ENCODE measurements at regions not wholly inside any gene's neighbourhood (a gene's known extent, or its start where the extent isn't known, plus 50 kb on each side); places are given as distances from the start of the nearest gene placed in this dataset.
"Not testable (repeated sequence)": the region's sequence is repeated elsewhere in the genome, so short reads cannot be mapped to it uniquely, and the experiment has no call there.

DNA sequence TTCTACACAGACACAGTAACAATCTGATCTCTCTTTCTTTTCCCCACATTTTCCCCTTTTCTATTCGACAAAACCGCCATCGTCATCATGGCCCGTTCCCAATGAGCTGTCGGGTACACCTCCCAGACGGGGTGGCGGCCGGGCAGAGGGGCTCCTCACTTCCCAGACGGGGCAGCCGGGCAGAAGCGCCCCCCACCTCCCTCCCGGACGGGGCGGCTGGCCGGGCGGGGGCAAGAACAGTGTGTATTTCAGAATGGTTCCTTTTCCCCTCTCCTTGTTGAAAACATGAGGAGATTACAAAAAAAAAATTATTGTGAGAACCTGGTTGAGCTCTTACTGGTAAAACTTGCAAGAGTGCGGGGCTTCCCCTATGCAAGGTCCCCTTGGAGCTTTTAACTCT, 178.0 kb upstream of the GALNT15 start:
- H3K4me1 ChIP-seq (ENCODE audit: control insufficient read depth in 2 of 2, insufficient read depth in 2 of 2, low read length in 2 of 2); POLR2A ChIA-PET; H3K27ac ChIP-seq (ENCODE audit: low read depth, low read length); H3K4me3 ChIP-seq (ENCODE audit: low read length); H3K36me3 ChIP-seq (ENCODE audit: control insufficient read depth in 2 of 3, insufficient read depth in 3 of 3, low read length in 3 of 3); H3K4me3 Mint-ChIP-seq; H3K4me1 Mint-ChIP-seq; CTCF ChIA-PET; H3K27me3 ChIP-seq (ENCODE audit: control insufficient read depth in 2 of 2, insufficient read depth in 2 of 2, low read length in 2 of 2); H3K9me3 ChIP-seq (ENCODE audit: control insufficient read depth in 2 of 3, low read length in 3 of 3); ATAC-seq; DNase-seq; H3K27ac Mint-ChIP-seq; intact Hi-C loops (cut with micrococcal nuclease): not testable (repeated sequence)
- Mint-ChIP-seq H3K9me3 (peaks cover 0 to 30% (median 10%) of the 10 kb centered on the region in 11 donors), H3K36me3 (peaks cover 0 to 13% (median 5%) of the 10 kb centered on the region in 5 donors), H3K27me3 (peaks cover 0 to 14% (median 3%) of the 10 kb centered on the region in 5 donors)

DNA sequence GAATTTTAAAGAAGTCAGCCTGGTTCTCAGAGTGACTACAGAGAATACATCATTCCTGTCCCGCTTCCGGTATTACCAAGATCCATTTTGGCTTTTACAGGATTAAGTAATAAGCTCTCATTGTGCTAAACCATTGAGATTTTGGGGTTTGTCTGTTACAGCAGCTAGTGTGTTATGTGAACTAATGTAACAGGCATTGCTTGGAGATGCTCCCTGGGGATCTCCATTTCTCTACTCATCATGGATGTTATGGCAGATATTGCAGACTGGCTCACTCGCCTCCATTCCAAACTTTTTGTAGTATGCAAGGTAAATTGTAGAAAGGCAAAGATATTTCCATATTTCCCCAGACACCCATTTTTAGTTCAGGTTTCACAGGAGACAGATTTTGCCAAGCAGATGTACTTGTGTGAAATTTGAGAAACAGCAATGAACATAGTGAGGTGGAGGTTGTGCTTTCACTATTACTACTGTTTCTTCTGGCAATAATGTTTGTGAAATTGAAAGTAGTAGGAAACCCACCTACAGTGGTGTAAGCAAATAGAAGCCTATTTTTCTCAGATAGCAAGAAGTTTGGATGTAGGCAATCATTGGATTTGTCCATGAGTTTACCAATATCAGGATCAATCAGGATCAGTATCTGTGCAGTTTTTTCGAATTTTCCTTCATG, 177.1 kb upstream of the GALNT15 start:
- H3K9me3 ChIP-seq (ENCODE audit: control insufficient read depth in 2 of 3, low read length in 3 of 3): no peaks in the 10 kb centered on the region
- no peaks in the 10 kb centered on the region for H3K27me3 ChIP-seq (ENCODE audit: control insufficient read depth in 2 of 2, insufficient read depth in 2 of 2, low read length in 2 of 2)
- Mint-ChIP-seq H3K36me3 (peaks cover 0 to 13% (median 5%) of the 10 kb centered on the region in 5 donors), H3K27ac (no peak overlapping the region), H3K4me3 (no peak overlapping the region), H3K4me1 (peaks cover 0 to 6% (median 0%) of the 10 kb centered on the region in 7 donors), H3K27me3 (peaks cover 0 to 12% (median 3%) of the 10 kb centered on the region in 5 donors), H3K9me3 (peaks cover 0 to 26% (median 10%) of the 10 kb centered on the region in 11 donors)
- no peak for ATAC-seq
- no peak overlapping the region for H3K27ac ChIP-seq (ENCODE audit: low read depth, low read length)
- H3K4me1 ChIP-seq (ENCODE audit: control insufficient read depth in 2 of 2, insufficient read depth in 2 of 2, low read length in 2 of 2): no peaks in the 10 kb centered on the region
- POLR2A ChIA-PET: no interaction called here
- H3K36me3 ChIP-seq (ENCODE audit: control insufficient read depth in 2 of 3, insufficient read depth in 3 of 3, low read length in 3 of 3): no peaks in the 10 kb centered on the region
- DNase-seq: no peak
- intact Hi-C loops (cut with micrococcal nuclease): no loop called here
- no peak overlapping the region for H3K4me3 ChIP-seq (ENCODE audit: low read length)
- CTCF ChIA-PET: no interaction called here

DNA sequence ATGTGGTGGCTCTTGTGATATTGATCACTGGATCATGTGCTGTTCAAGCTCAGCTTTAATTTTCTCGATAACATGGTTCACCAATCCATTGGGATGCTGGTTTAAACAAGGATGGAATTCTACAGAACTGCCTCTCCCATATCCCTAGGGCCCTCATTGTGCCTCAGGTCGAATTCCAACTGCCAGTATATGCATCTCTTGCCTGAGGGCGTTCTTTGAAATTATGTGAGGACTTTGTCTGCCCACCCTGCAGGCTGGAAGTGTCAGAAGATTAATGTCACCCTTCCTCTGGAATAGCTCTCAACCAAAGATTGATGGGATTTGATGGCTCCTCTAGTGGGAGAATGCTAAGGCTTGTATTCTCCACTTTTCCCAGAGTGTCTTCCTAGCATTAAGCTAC, 175.6 kb upstream of the GALNT15 start:
- Mint-ChIP-seq H3K4me1 (peaks cover 0 to 6% (median 0%) of the 10 kb centered on the region in 7 donors), H3K27ac (no peak overlapping the region), H3K4me3 (no peak overlapping the region), H3K36me3 (peaks cover 0 to 12% (median 5%) of the 10 kb centered on the region in 5 donors), H3K27me3 (peaks cover 0 to 16% (median 3%) of the 10 kb centered on the region in 5 donors), H3K9me3 (peaks cover 0 to 14% (median 7%) of the 10 kb centered on the region in 11 donors)
- DNase-seq (no peak), ATAC-seq (no peak)
- POLR2A ChIA-PET: no interaction called here
- intact Hi-C loops (cut with micrococcal nuclease): no loop called here
- Histone ChIP-seq H3K9me3 (ENCODE audit: control insufficient read depth in 2 of 3, low read length in 3 of 3) (no peaks in the 10 kb centered on the region), H3K27ac (ENCODE audit: low read depth, low read length) (no peak overlapping the region), H3K36me3 (ENCODE audit: control insufficient read depth in 2 of 3, insufficient read depth in 3 of 3, low read length in 3 of 3) (no peaks in the 10 kb centered on the region), H3K4me3 (ENCODE audit: low read length) (no peak overlapping the region), H3K27me3 (ENCODE audit: control insufficient read depth in 2 of 2, insufficient read depth in 2 of 2, low read length in 2 of 2) (no peaks in the 10 kb centered on the region), H3K4me1 (ENCODE audit: control insufficient read depth in 2 of 2, insufficient read depth in 2 of 2, low read length in 2 of 2) (no peaks in the 10 kb centered on the region)
- CTCF ChIA-PET: no interaction called here

DNA sequence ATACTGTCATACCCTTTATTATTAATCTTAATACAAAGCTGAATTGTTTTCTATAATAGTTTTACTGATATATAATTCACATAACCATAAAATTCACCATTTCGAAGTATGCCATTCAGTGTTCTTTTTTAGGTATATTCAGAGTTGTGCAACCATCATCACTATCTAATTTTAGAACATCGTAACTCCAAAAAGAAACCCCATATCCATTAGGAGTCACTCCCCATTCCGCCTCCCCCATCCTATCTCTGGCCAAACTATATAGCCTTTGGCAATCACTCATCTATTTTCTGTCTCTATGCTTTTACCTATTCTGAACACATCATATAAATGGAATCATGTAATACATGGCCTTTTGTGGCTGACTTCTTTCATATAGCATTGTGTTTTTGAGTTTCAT, 169.7 kb upstream of the GALNT15 start:
- H3K4me3 ChIP-seq (ENCODE audit: low read length): no peak overlapping the region
- Mint-ChIP-seq H3K4me1 (no peaks in the 10 kb centered on the region), H3K4me3 (no peak overlapping the region), H3K27me3 (peaks cover 0 to 34% (median 17%) of the 10 kb centered on the region in 5 donors), H3K9me3 (peaks cover 0 to 20% (median 12%) of the 10 kb centered on the region in 11 donors), H3K27ac (no peak overlapping the region), H3K36me3 (peaks cover 0 to 13% (median 0%) of the 10 kb centered on the region in 5 donors)
- H3K9me3 ChIP-seq (ENCODE audit: control insufficient read depth in 2 of 3, low read length in 3 of 3): no peaks in the 10 kb centered on the region
- no peak overlapping the region for H3K27ac ChIP-seq (ENCODE audit: low read depth, low read length)
- intact Hi-C loops (cut with micrococcal nuclease): no loop called here
- ATAC-seq (no peak), DNase-seq (no peak)
- ChIA-PET POLR2A (no interaction called here), CTCF (no interaction called here)
- H3K4me1 ChIP-seq (ENCODE audit: control insufficient read depth in 2 of 2, insufficient read depth in 2 of 2, low read length in 2 of 2): no peaks in the 10 kb centered on the region
- no peaks in the 10 kb centered on the region for H3K27me3 ChIP-seq (ENCODE audit: control insufficient read depth in 2 of 2, insufficient read depth in 2 of 2, low read length in 2 of 2)
- H3K36me3 ChIP-seq (ENCODE audit: control insufficient read depth in 2 of 3, insufficient read depth in 3 of 3, low read length in 3 of 3): no peaks in the 10 kb centered on the region

DNA sequence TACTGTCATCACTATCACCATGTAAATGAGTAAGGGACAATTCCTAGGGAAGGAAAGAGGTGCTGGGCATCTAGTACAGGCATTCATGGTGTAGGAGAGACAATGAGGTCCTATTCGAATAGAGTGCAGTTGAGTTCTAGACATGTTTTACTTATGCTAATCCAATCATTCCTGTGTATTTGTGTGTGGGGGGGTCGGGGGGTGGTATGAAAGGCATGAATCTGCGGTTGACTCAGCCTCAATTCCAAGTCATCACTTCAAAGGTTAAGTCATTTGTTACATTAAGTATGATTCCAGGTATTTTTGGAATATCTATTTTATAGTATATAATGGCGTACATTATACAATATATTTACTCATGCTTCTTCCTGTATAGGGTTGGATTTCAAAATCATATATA, 163.1 kb upstream of the GALNT15 start:
- DNase-seq: no peak
- POLR2A ChIA-PET: no interaction called here

DNA sequence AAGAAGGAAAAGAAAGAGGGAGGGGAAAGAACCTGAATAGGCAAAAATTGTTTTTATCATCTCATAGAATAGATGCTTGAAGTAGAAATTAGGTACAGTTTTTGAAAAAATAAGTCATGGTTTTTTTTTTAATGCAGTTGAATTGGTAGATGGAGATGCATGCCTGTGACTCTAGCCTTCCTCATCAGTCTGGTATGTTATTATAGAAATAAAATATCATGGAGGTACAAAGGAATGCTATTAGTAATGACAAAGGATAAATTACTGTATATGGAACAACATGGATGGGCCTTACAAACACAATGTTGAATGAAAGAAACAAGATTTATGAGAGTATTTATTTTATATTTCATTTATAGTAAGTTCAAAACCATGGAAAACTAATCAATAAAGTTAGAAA, 162.4 kb upstream of the GALNT15 start:
- H3K4me1 Mint-ChIP-seq: no peaks in the 10 kb centered on the region
- H3K4me1 ChIP-seq (ENCODE audit: control insufficient read depth in 2 of 2, insufficient read depth in 2 of 2, low read length in 2 of 2): no peaks in the 10 kb centered on the region
- no peak overlapping the region for H3K27ac ChIP-seq (ENCODE audit: low read depth, low read length)
- H3K4me3 Mint-ChIP-seq: no peak overlapping the region
- no peaks in the 10 kb centered on the region for H3K9me3 ChIP-seq (ENCODE audit: control insufficient read depth in 2 of 3, low read length in 3 of 3)
- no peak overlapping the region for H3K4me3 ChIP-seq (ENCODE audit: low read length)
- ChIA-PET POLR2A (no interaction called here), CTCF (no interaction called here)
- no peak for ATAC-seq
- H3K9me3 Mint-ChIP-seq: peaks cover 0 to 17% (median 10%) of the 10 kb centered on the region in 11 donors
- H3K27ac Mint-ChIP-seq: no peak overlapping the region
- H3K27me3 ChIP-seq (ENCODE audit: control insufficient read depth in 2 of 2, insufficient read depth in 2 of 2, low read length in 2 of 2): no peaks in the 10 kb centered on the region
- no peaks in the 10 kb centered on the region for H3K36me3 Mint-ChIP-seq
- DNase-seq: no peak
- no peaks in the 10 kb centered on the region for H3K36me3 ChIP-seq (ENCODE audit: control insufficient read depth in 2 of 3, insufficient read depth in 3 of 3, low read length in 3 of 3)
- H3K27me3 Mint-ChIP-seq: peaks cover 0 to 33% (median 9%) of the 10 kb centered on the region in 5 donors
- intact Hi-C loops (cut with micrococcal nuclease): no loop called here

More for the DNA sequence above, 163.1 kb upstream of the GALNT15 start:
- Mint-ChIP-seq H3K9me3 (peaks cover 0 to 20% (median 12%) of the 10 kb centered on the region in 11 donors), H3K27ac (no peak overlapping the region), H3K4me3 (no peak overlapping the region), H3K4me1 (no peaks in the 10 kb centered on the region), H3K27me3 (peaks cover 0 to 40% (median 13%) of the 10 kb centered on the region in 5 donors), H3K36me3 (no peaks in the 10 kb centered on the region)
- CTCF ChIA-PET: no interaction called here
- Histone ChIP-seq H3K4me3 (ENCODE audit: low read length) (no peak overlapping the region), H3K27ac (ENCODE audit: low read depth, low read length) (no peak overlapping the region), H3K27me3 (ENCODE audit: control insufficient read depth in 2 of 2, insufficient read depth in 2 of 2, low read length in 2 of 2) (no peaks in the 10 kb centered on the region), H3K36me3 (ENCODE audit: control insufficient read depth in 2 of 3, insufficient read depth in 3 of 3, low read length in 3 of 3) (no peaks in the 10 kb centered on the region), H3K9me3 (ENCODE audit: control insufficient read depth in 2 of 3, low read length in 3 of 3) (no peaks in the 10 kb centered on the region), H3K4me1 (ENCODE audit: control insufficient read depth in 2 of 2, insufficient read depth in 2 of 2, low read length in 2 of 2) (no peaks in the 10 kb centered on the region)
- intact Hi-C loops (cut with micrococcal nuclease): no loop called here
- ATAC-seq: no peak

DNA sequence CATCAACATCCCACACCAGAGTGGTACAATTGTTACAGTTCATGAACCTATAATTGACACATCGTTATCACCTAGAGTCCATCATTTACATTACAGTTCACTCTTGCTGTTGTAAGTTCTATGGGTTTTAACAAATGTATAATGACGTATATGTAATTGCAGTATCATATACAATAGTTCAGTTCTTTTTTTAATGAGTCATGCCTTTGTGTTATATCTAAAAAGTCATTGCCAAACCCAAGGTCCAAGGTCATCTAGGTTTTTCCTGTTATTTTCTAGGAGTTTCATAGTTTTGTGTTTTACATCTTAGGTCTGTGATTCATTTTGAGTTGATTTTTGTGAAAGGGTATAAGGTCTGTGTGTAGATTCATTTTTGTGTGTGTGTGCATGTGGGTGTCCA, 160.9 kb upstream of the GALNT15 start:
- Mint-ChIP-seq H3K36me3 (no peaks in the 10 kb centered on the region), H3K9me3 (peaks cover 0 to 3% (median 0%) of the 10 kb centered on the region in 11 donors), H3K4me3 (no peak overlapping the region), H3K27ac (no peak overlapping the region), H3K4me1 (no peaks in the 10 kb centered on the region), H3K27me3 (peaks cover 3 to 20% (median 6%) of the 10 kb centered on the region in 5 donors)
- Histone ChIP-seq H3K9me3 (ENCODE audit: control insufficient read depth in 2 of 3, low read length in 3 of 3) (no peaks in the 10 kb centered on the region), H3K4me1 (ENCODE audit: control insufficient read depth in 2 of 2, insufficient read depth in 2 of 2, low read length in 2 of 2) (no peaks in the 10 kb centered on the region), H3K27ac (ENCODE audit: low read depth, low read length) (no peak overlapping the region), H3K4me3 (ENCODE audit: low read length) (no peak overlapping the region), H3K27me3 (ENCODE audit: control insufficient read depth in 2 of 2, insufficient read depth in 2 of 2, low read length in 2 of 2) (no peaks in the 10 kb centered on the region), H3K36me3 (ENCODE audit: control insufficient read depth in 2 of 3, insufficient read depth in 3 of 3, low read length in 3 of 3) (no peaks in the 10 kb centered on the region)
- intact Hi-C loops (cut with micrococcal nuclease): no loop called here
- no peak for DNase-seq
- ChIA-PET CTCF (no interaction called here), POLR2A (no interaction called here)
- no peak for ATAC-seq

Measured in naive thymus-derived CD4-positive, alpha-beta T cell (primary cell).